GM12873 (cell line): ENCODE measurements at regions not wholly inside any gene's neighbourhood (a gene's known extent, or its start where the extent isn't known, plus 50 kb on each side); places are given as distances from the start of the nearest gene placed in this dataset.

Experiments
- CTCF ChIP-seq: IDR thresholded peaks from 2 replicates; pipeline ENCODE4 v1.5.1; 2012; ENCODE audit warnings: low read depth, mild to moderate bottlenecking, moderate library complexity, low read length, control low read depth; ENCODE audit not compliant: insufficient read depth; ENCODE audit errors: missing control alignments

- TF ChIP-seq CTCF, result no peak
These were observed 73.8 kb upstream of the ARID2 start for GRCh38 chr12:45655743-45656142.

- TF ChIP-seq CTCF, result no peak
These were observed 71.5 kb upstream of the ARID2 start for GRCh38 chr12:45658020-45658419.

- no peak for TF ChIP-seq CTCF
These were observed 69.2 kb upstream of the ARID2 start for GRCh38 chr12:45660330-45660729.

- TF ChIP-seq CTCF, result no peak
These were observed 66.1 kb upstream of the ARID2 start for GRCh38 chr12:45663455-45663854.

GRCh38 chr12:45665941-45666340 lies 63.6 kb upstream of the ARID2 start:
- TF ChIP-seq CTCF, result no peak

- no peak for TF ChIP-seq CTCF
These were observed 63.1 kb upstream of the ARID2 start for GRCh38 chr12:45666396-45666795.

- TF ChIP-seq CTCF, result no peak
These were observed 62.7 kb upstream of the ARID2 start for GRCh38 chr12:45666816-45667215.

GRCh38 chr12:45667761-45668160 lies 61.7 kb upstream of the ARID2 start:
- no peak for TF ChIP-seq CTCF
